IMR-90 (cell line): ENCODE measurements at regions not wholly inside any gene's neighbourhood (a gene's known extent, or its start where the extent isn't known, plus 50 kb on each side); places are given as distances from the start of the nearest gene placed in this dataset.

Source experiments
- ATAC-seq: fragments of 200-7000 bp; cut with Tn5 transposase; 2 replicates; pipeline ENCODE4 v1.9.1; 2020; ENCODE audit warnings: low read depth, mild to moderate bottlenecking, moderate library complexity
- BruUV-seq: library from RNA; stranded (reverse); fragments of 400-500 nt; replicated peaks from 2 replicates; lab custom pipeline; 2021; lab: Mats Ljungman, UMichigan
- CTCF ChIA-PET: fragments of 300-600 bp; formaldehyde crosslinking; extraction: SDS; loops from one replicate; lab custom pipeline; 2021; ENCODE audit warnings: antibody characterized with exemption; lab: Yijun Ruan, JAX
- POLR2A ChIA-PET: fragments of 300-600 bp; sonication (Branson Sonifier 250); formaldehyde crosslinking; loops from one replicate; lab custom pipeline; 2022; ENCODE audit warnings: antibody characterized with exemption; ENCODE audit not compliant: unreplicated experiment; lab: Charles Lee
- DNase-seq: peaks from one replicate; pipeline ENCODE4 v3.0.0; 2013
- H2AFZ ChIP-seq: replicated peaks from 2 replicates; pipeline ENCODE3; 2013; ENCODE audit warnings: low read length, mild to moderate bottlenecking; ENCODE audit not compliant: poor library complexity
- H2AK5ac ChIP-seq: 2 replicates; pipeline ENCODE4 v1.6.1; 2013; ENCODE audit warnings: low read depth, low read length, inconsistent platforms
- H2AK9ac ChIP-seq: replicated peaks from 2 replicates; pipeline ENCODE3; 2013; ENCODE audit warnings: mild to moderate bottlenecking, low read depth, low read length, moderate library complexity; ENCODE audit not compliant: poor library complexity
- H2BK120ac ChIP-seq: 2 replicates; pipeline ENCODE4 v1.6.1; 2013; ENCODE audit warnings: low read depth, low read length, inconsistent platforms
- H2BK15ac ChIP-seq: 3 replicates; pipeline ENCODE4 v1.6.1; 2013; ENCODE audit warnings: low read depth, low read length, inconsistent platforms
- H2BK20ac ChIP-seq: 2 replicates; pipeline ENCODE4 v1.6.1; 2013; ENCODE audit warnings: low read depth, mild to moderate bottlenecking, inconsistent platforms, low read length, moderate library complexity
- H2BK5ac ChIP-seq: 2 replicates; pipeline ENCODE4 v1.6.1; 2013; ENCODE audit warnings: mild to moderate bottlenecking, low read depth, low read length, inconsistent platforms; ENCODE audit not compliant: poor library complexity, severe bottlenecking
- H3K14ac ChIP-seq: replicated peaks from 2 replicates; pipeline ENCODE4 v1.6.1; 2013; ENCODE audit warnings: low read depth, low read length, inconsistent platforms
- H3K18ac ChIP-seq: 2 replicates; pipeline ENCODE4 v1.6.1; 2013; ENCODE audit warnings: low read depth, low read length, control low read depth
- H3K23ac ChIP-seq: 2 replicates; pipeline ENCODE4 v1.6.1; 2013; ENCODE audit warnings: low read depth, low read length, inconsistent platforms
- H3K27ac ChIP-seq: 2 replicates; pipeline ENCODE4 v1.5.1; 2013; ENCODE audit warnings: mild to moderate bottlenecking, control low read depth, low read length; ENCODE audit not compliant: insufficient read depth
- H3K27me3 ChIP-seq: 2 replicates; pipeline ENCODE4 v1.6.1; 2013; ENCODE audit warnings: low read length; ENCODE audit not compliant: control insufficient read depth, insufficient read depth
- H3K36me3 ChIP-seq: 2 replicates; pipeline ENCODE4 v1.6.1; 2013; ENCODE audit warnings: low read length, mixed read lengths; ENCODE audit not compliant: control insufficient read depth, insufficient read depth
- H3K4ac ChIP-seq: 2 replicates; pipeline ENCODE4 v1.6.1; 2013; ENCODE audit warnings: low read depth, low read length, inconsistent platforms
- H3K4me1 ChIP-seq: 2 replicates; pipeline ENCODE4 v1.6.1; 2013; ENCODE audit warnings: low read length, mixed read lengths; ENCODE audit not compliant: control insufficient read depth, insufficient read depth
- H3K4me2 ChIP-seq: 2 replicates; pipeline ENCODE4 v1.6.1; 2013; ENCODE audit warnings: low read depth, mild to moderate bottlenecking, control low read depth, low read length, moderate library complexity
- H3K4me3 ChIP-seq: 2 replicates; pipeline ENCODE4 v1.5.1; 2013; ENCODE audit warnings: low read depth, mild to moderate bottlenecking, control low read depth, low read length, moderate library complexity; ENCODE audit not compliant: insufficient read depth
- H3K56ac ChIP-seq: 2 replicates; pipeline ENCODE4 v1.6.1; 2013; ENCODE audit warnings: low read length, inconsistent platforms; ENCODE audit not compliant: insufficient read depth; ENCODE audit errors: extremely low read depth
- H3K79me1 ChIP-seq, 2 experiments: 2 replicates each; pipeline ENCODE4 v1.6.1; 2013; ENCODE audit warnings: low read length in 2 of 2, inconsistent platforms in 1 of 2, low read depth in 1 of 2
- H3K9ac ChIP-seq: 2 replicates; pipeline ENCODE4 v1.6.1; 2013; ENCODE audit warnings: low read depth, low read length, control low read depth
- H3K9me1 ChIP-seq: 2 replicates; pipeline ENCODE4 v1.6.1; 2013; ENCODE audit warnings: low read length, inconsistent platforms; ENCODE audit not compliant: insufficient read depth
- H3K9me3 ChIP-seq: 2 replicates; pipeline ENCODE4 v1.6.1; 2013; ENCODE audit warnings: low read length; ENCODE audit not compliant: control insufficient read depth, insufficient read depth
- H4K20me1 ChIP-seq: 2 replicates; pipeline ENCODE4 v1.6.1; 2013; ENCODE audit warnings: low read length, inconsistent platforms; ENCODE audit not compliant: insufficient read depth
- H4K5ac ChIP-seq: 2 replicates; pipeline ENCODE4 v1.6.1; 2013; ENCODE audit warnings: mild to moderate bottlenecking, low read depth, low read length, control low read depth
- H4K8ac ChIP-seq, 2 experiments: 2 replicates each; pipeline ENCODE4 v1.6.1; 2013; ENCODE audit warnings: low read depth in 2 of 2, low read length in 2 of 2, control low read depth in 1 of 2, inconsistent platforms in 1 of 2
- H4K91ac ChIP-seq: 2 replicates; pipeline ENCODE4 v1.6.1; 2013; ENCODE audit warnings: low read depth, low read length, inconsistent platforms; ENCODE audit not compliant: insufficient read depth
- BHLHE40 ChIP-seq: fragments of 150-350 bp; IDR thresholded peaks from 2 replicates; pipeline ENCODE4 v1.6.1; 2016; ENCODE audit warnings: mild to moderate bottlenecking, low read depth, low read length
- CEBPB ChIP-seq: IDR thresholded peaks from 2 replicates; pipeline ENCODE4 v1.6.1; 2012; ENCODE audit warnings: low read depth, low read length, improper control_type of control experiment
- CHD1 ChIP-seq: IDR thresholded peaks from 2 replicates; pipeline ENCODE4 v1.6.1; 2012; ENCODE audit warnings: low read depth, low read length, improper control_type of control experiment
- FOS ChIP-seq: fragments of 150-350 bp; IDR thresholded peaks from 2 replicates; pipeline ENCODE4 v1.6.1; 2016; ENCODE audit warnings: low read depth, low read length
- MAFK ChIP-seq: IDR thresholded peaks from 2 replicates; pipeline ENCODE4 v1.6.1; 2012; ENCODE audit warnings: low read depth, low read length, improper control_type of control experiment
- MAZ ChIP-seq: IDR thresholded peaks from 2 replicates; pipeline ENCODE4 v1.6.1; 2012; ENCODE audit warnings: low read depth, mild to moderate bottlenecking, low read length, improper control_type of control experiment, moderate library complexity, borderline replicate concordance
- MXI1 ChIP-seq: IDR thresholded peaks from 2 replicates; pipeline ENCODE4 v1.6.1; 2012; ENCODE audit warnings: low read depth, mild to moderate bottlenecking, low read length, moderate library complexity, borderline replicate concordance
- POLR2A ChIP-seq: IDR thresholded peaks from 2 replicates; pipeline ENCODE4 v1.6.1; 2012; ENCODE audit warnings: mild to moderate bottlenecking, low read depth, low read length
- RAD21 ChIP-seq: IDR thresholded peaks from 2 replicates; pipeline ENCODE4 v1.6.1; 2012; ENCODE audit warnings: low read length, improper control_type of control experiment
- RCOR1 ChIP-seq: IDR thresholded peaks from 2 replicates; pipeline ENCODE4 v1.6.1; 2012; ENCODE audit warnings: mild to moderate bottlenecking, low read length, improper control_type of control experiment; ENCODE audit not compliant: insufficient replicate concordance
- RFX5 ChIP-seq: IDR thresholded peaks from 2 replicates; pipeline ENCODE4 v1.8.0; 2012; ENCODE audit warnings: low read depth, mild to moderate bottlenecking, low read length, moderate library complexity
- SMC3 ChIP-seq: fragments of 150-350 bp; IDR thresholded peaks from 2 replicates; pipeline ENCODE4 v1.6.1; 2016; ENCODE audit warnings: low read depth, mild to moderate bottlenecking, antibody characterized with exemption, low read length, moderate library complexity
- WGBS, 2 experiments: methylation state at CpG; one replicate each; pipeline versions ENCODE4 v1.1.5 to v1.1.7; 2013; ENCODE audit warnings: missing lambda C conversion rate in 2 of 2; ENCODE audit not compliant: insufficient read length in 1 of 2; ENCODE audit errors: extremely low coverage in 2 of 2; 5-methylcytosine and 5-hydroxymethylcytosine counted together
- dilution Hi-C: fragments of 300-500 bp; cut with HindIII; formaldehyde crosslinking; loops from one replicate; pipeline ENCODE4 v1.14.3; 2018; ENCODE audit warnings: low sequenced_read_pairs; ENCODE audit not compliant: unreplicated experiment
- in situ Hi-C: fragments of 300-500 bp; cut with MboI; formaldehyde crosslinking; loops from 3 replicates; pipeline ENCODE4 v1.14.3; 2019; ENCODE audit warnings: low sequenced_read_pairs, inconsistent platforms, mixed read lengths
- intact Hi-C: fragments of 100-400 bp; cut with micrococcal nuclease; formaldehyde crosslinking; loops from 2 replicates; pipeline ENCODE4 v1.10.0; 2022
- TF ChIP-seq, protein P1 (sequence below): fragments of 150-350 bp; IDR thresholded peaks from 2 replicates; pipeline ENCODE4 v1.6.1; 2017; ENCODE audit warnings: mild to moderate bottlenecking, antibody characterized with exemption, low read length, low read depth
- TF ChIP-seq, protein P2 (sequence below): fragments of 150-350 bp; IDR thresholded peaks from 2 replicates; pipeline ENCODE4 v1.6.1; 2016; ENCODE audit warnings: low read depth, mild to moderate bottlenecking, low read length, moderate library complexity, borderline replicate concordance
- TF ChIP-seq, protein P3 (sequence below): conservative IDR thresholded peaks from 2 replicates; pipeline ENCODE4 v1.5.1; 2012; ENCODE audit warnings: mild to moderate bottlenecking, low read depth, low read length, improper control_type of control experiment

DNA sequence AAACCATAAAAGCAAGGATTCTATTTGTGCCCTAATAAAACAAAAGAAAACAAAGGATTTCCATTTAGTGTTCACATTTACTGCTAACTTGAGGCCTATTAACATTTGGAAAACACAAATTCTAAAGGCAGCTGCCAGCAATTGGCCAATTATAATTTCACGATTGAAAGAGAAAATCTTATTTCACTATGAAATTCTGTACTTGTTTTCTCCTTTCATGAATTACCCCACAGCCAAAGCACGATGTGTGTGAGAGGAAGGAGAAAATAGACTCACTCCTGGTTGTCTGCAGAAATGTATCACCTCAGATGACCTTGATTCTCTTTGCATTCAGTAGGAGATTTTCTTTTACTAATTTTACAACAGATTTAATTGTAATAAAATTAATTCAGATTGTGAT, 242.8 kb upstream of the GBE1 start:
- no peaks in the 10 kb centered on the region for H3K36me3 ChIP-seq
- H3K56ac ChIP-seq: no peak overlapping the region
- H3K9me1 ChIP-seq: no peaks in the 10 kb centered on the region
- H2BK20ac ChIP-seq: no peak overlapping the region
- no peaks in the 10 kb centered on the region for H3K9me3 ChIP-seq
- BruUV-seq: no TSS peak
- no peaks in the 10 kb centered on the region for H4K20me1 ChIP-seq
- no peak overlapping the region for H4K91ac ChIP-seq
- TF ChIP-seq FOS (no peak), CHD1 (no peak), RAD21 (no peak), RCOR1 (no peak), CEBPB (no peak), MAZ (no peak), POLR2A (no peak), MXI1 (no peak), RFX5 (no peak), MAFK (no peak), SMC3 (no peak), BHLHE40 (no peak)
- TF ChIP-seq, protein P1, sequence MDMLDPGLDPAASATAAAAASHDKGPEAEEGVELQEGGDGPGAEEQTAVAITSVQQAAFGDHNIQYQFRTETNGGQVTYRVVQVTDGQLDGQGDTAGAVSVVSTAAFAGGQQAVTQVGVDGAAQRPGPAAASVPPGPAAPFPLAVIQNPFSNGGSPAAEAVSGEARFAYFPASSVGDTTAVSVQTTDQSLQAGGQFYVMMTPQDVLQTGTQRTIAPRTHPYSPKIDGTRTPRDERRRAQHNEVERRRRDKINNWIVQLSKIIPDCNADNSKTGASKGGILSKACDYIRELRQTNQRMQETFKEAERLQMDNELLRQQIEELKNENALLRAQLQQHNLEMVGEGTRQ: no peak
- TF ChIP-seq, protein P2, sequence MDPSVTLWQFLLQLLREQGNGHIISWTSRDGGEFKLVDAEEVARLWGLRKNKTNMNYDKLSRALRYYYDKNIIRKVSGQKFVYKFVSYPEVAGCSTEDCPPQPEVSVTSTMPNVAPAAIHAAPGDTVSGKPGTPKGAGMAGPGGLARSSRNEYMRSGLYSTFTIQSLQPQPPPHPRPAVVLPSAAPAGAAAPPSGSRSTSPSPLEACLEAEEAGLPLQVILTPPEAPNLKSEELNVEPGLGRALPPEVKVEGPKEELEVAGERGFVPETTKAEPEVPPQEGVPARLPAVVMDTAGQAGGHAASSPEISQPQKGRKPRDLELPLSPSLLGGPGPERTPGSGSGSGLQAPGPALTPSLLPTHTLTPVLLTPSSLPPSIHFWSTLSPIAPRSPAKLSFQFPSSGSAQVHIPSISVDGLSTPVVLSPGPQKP: no peak
- TF ChIP-seq, protein P3, sequence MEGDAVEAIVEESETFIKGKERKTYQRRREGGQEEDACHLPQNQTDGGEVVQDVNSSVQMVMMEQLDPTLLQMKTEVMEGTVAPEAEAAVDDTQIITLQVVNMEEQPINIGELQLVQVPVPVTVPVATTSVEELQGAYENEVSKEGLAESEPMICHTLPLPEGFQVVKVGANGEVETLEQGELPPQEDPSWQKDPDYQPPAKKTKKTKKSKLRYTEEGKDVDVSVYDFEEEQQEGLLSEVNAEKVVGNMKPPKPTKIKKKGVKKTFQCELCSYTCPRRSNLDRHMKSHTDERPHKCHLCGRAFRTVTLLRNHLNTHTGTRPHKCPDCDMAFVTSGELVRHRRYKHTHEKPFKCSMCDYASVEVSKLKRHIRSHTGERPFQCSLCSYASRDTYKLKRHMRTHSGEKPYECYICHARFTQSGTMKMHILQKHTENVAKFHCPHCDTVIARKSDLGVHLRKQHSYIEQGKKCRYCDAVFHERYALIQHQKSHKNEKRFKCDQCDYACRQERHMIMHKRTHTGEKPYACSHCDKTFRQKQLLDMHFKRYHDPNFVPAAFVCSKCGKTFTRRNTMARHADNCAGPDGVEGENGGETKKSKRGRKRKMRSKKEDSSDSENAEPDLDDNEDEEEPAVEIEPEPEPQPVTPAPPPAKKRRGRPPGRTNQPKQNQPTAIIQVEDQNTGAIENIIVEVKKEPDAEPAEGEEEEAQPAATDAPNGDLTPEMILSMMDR: no peak
- no peaks in the 10 kb centered on the region for H3K4me1 ChIP-seq
- no peak overlapping the region for H3K4ac ChIP-seq
- no peak for ATAC-seq
- H3K27me3 ChIP-seq: no peaks in the 10 kb centered on the region
- in situ Hi-C loops: no loop called here
- no peak overlapping the region for H3K4me2 ChIP-seq
- H3K23ac ChIP-seq: no peak overlapping the region
- no CpG with 5 or more reads among the region's 2 CpGs for WGBS, 2 experiments
- H2BK120ac ChIP-seq: no peak overlapping the region
- dilution Hi-C loops: no loop called here
- H3K18ac ChIP-seq: no peak overlapping the region
- H4K5ac ChIP-seq: no peak overlapping the region
- H3K4me3 ChIP-seq: no peak overlapping the region
- no peak overlapping the region for H3K9ac ChIP-seq
- no peak overlapping the region for H2BK5ac ChIP-seq
- no peak overlapping the region for H4K8ac ChIP-seq
- H2AK5ac ChIP-seq: no peak overlapping the region
- H2BK15ac ChIP-seq: no peak overlapping the region
- no peak overlapping the region for H2AFZ ChIP-seq
- H2AK9ac ChIP-seq: no peak overlapping the region
- no peak overlapping the region for H3K14ac ChIP-seq
- H3K79me1 ChIP-seq: no peaks in the 10 kb centered on the region
- no peak for DNase-seq
- intact Hi-C loops: no loop called here
- POLR2A ChIA-PET: no interaction called here
- CTCF ChIA-PET: no interaction called here
- no peak overlapping the region for H3K27ac ChIP-seq
